H9 (cell line): ENCODE measurements at regions not wholly inside any gene's neighbourhood (a gene's known extent, or its start where the extent isn't known, plus 50 kb on each side); places are given as distances from the start of the nearest gene placed in this dataset.
A peak's percentile ranks its signal among the peaks of the same experiment; 100 is the strongest.

ENCODE experiments used
- DNase-seq: peaks from one replicate; pipeline ENCODE4 v3.0.0-alpha.2; 2017
- H2AFZ ChIP-seq: one replicate; pipeline ENCODE4 v1.6.1; 2013; ENCODE audit warnings: mild to moderate bottlenecking, low read length, control low read depth, moderate library complexity
- H2AK5ac ChIP-seq: 2 replicates; pipeline ENCODE4 v1.6.1; 2013; ENCODE audit warnings: low read length, control low read depth, mixed read lengths; ENCODE audit not compliant: insufficient read length
- H2BK120ac ChIP-seq: one replicate; pipeline ENCODE4 v1.6.1; 2013; ENCODE audit warnings: low read depth, mild to moderate bottlenecking, low read length, control low read depth, inconsistent platforms; ENCODE audit not compliant: poor library complexity, severe bottlenecking
- H2BK12ac ChIP-seq: 2 replicates; pipeline ENCODE4 v1.6.1; 2013; ENCODE audit warnings: low read length, control low read depth, mixed read lengths, low read depth; ENCODE audit not compliant: insufficient read length
- H2BK15ac ChIP-seq: 2 replicates; pipeline ENCODE4 v1.6.1; 2013; ENCODE audit warnings: low read depth, low read length, control low read depth
- H2BK20ac ChIP-seq: one replicate; pipeline ENCODE4 v1.6.1; 2013; ENCODE audit warnings: low read depth, mild to moderate bottlenecking, low read length, control low read depth, inconsistent platforms; ENCODE audit not compliant: poor library complexity, severe bottlenecking
- H2BK5ac ChIP-seq: 2 replicates; pipeline ENCODE4 v1.6.1; 2013; ENCODE audit warnings: low read length, control low read depth, mixed read lengths; ENCODE audit not compliant: insufficient read length
- H3K14ac ChIP-seq: 2 replicates; pipeline ENCODE4 v1.6.1; 2013; ENCODE audit warnings: low read length, control low read depth; ENCODE audit not compliant: insufficient read depth
- H3K18ac ChIP-seq: 2 replicates; pipeline ENCODE4 v1.6.1; 2013; ENCODE audit warnings: low read depth, mild to moderate bottlenecking, mixed read lengths, low read length, control low read depth; ENCODE audit not compliant: insufficient read length
- H3K23ac ChIP-seq: 2 replicates; pipeline ENCODE4 v1.6.1; 2013; ENCODE audit warnings: low read length, control low read depth, mixed read lengths, low read depth; ENCODE audit not compliant: insufficient read length
- H3K23me2 ChIP-seq: 2 replicates; pipeline ENCODE4 v1.6.1; 2013; ENCODE audit warnings: low read depth, mild to moderate bottlenecking, mixed read lengths, low read length, control low read depth; ENCODE audit not compliant: insufficient read length, poor library complexity, severe bottlenecking
- H3K27ac ChIP-seq: 2 replicates; pipeline ENCODE4 v1.5.1; 2013; ENCODE audit warnings: low read length, control low read depth, mixed read lengths, low read depth; ENCODE audit not compliant: insufficient read length
- H3K27me3 ChIP-seq: 2 replicates; pipeline ENCODE4 v1.6.1; 2013; ENCODE audit warnings: low read length, control low read depth, inconsistent platforms; ENCODE audit not compliant: insufficient read depth
- H3K4ac ChIP-seq: 2 replicates; pipeline ENCODE4 v1.6.1; 2013; ENCODE audit warnings: low read depth, mild to moderate bottlenecking, control low read depth, inconsistent platforms, low read length, moderate library complexity
- H3K4me1 ChIP-seq: 2 replicates; pipeline ENCODE4 v1.6.1; 2013; ENCODE audit warnings: low read length, control low read depth, inconsistent platforms; ENCODE audit not compliant: insufficient read depth
- H3K4me2 ChIP-seq: 2 replicates; pipeline ENCODE4 v1.6.1; 2013; ENCODE audit warnings: low read length, control low read depth, mixed read lengths; ENCODE audit not compliant: insufficient read length, insufficient read depth
- H3K56ac ChIP-seq: 2 replicates; pipeline ENCODE4 v1.6.1; 2013; ENCODE audit warnings: low read depth, mild to moderate bottlenecking, mixed read lengths, low read length, control low read depth; ENCODE audit not compliant: insufficient read length
- H3K79me1 ChIP-seq: 2 replicates; pipeline ENCODE4 v1.6.1; 2013; ENCODE audit warnings: low read depth, mild to moderate bottlenecking, moderate library complexity, low read length, control low read depth, inconsistent platforms; ENCODE audit not compliant: insufficient read depth, poor library complexity, severe bottlenecking
- H3K79me2 ChIP-seq: 2 replicates; pipeline ENCODE4 v1.6.1; 2013; ENCODE audit warnings: low read length, control low read depth, inconsistent platforms; ENCODE audit not compliant: insufficient read depth
- H3K9ac ChIP-seq: 2 replicates; pipeline ENCODE4 v1.6.1; 2013; ENCODE audit warnings: low read length, control low read depth, mixed read lengths; ENCODE audit not compliant: insufficient read length; ENCODE audit errors: extremely low read depth
- H3K9me3 ChIP-seq: one replicate; pipeline ENCODE4 v1.6.1; 2013; ENCODE audit warnings: low read depth, low read length, inconsistent platforms; ENCODE audit not compliant: control insufficient read depth
- H3T11ph ChIP-seq: one replicate; pipeline ENCODE4 v1.6.1; 2013; ENCODE audit warnings: mild to moderate bottlenecking, low read length, control low read depth, inconsistent platforms
- H4K20me1 ChIP-seq: one replicate; pipeline ENCODE4 v1.6.1; 2013; ENCODE audit not compliant: control insufficient read depth, insufficient read length, insufficient read depth
- H4K5ac ChIP-seq: 2 replicates; pipeline ENCODE4 v1.6.1; 2013; ENCODE audit warnings: low read depth, mild to moderate bottlenecking, mixed read lengths, low read length, control low read depth; ENCODE audit not compliant: insufficient read length
- H4K8ac ChIP-seq: replicated peaks from 2 replicates; pipeline ENCODE4 v1.6.1; 2013; ENCODE audit warnings: low read length, control low read depth, mixed read lengths, low read depth; ENCODE audit not compliant: insufficient read length
- H4K91ac ChIP-seq: 2 replicates; pipeline ENCODE4 v1.6.1; 2013; ENCODE audit warnings: low read depth, mild to moderate bottlenecking, moderate library complexity, mixed read lengths, low read length, control low read depth; ENCODE audit not compliant: insufficient read length
- H3K27ac Mint-ChIP-seq, 3 experiments: 2 replicates in 2 of 3; 3 replicates in 1 of 3; pipeline ENCODE4 v1.8.0; 2020 to 2021; ENCODE audit warnings: mixed read lengths in 3 of 3, mild to moderate bottlenecking in 1 of 3, moderate library complexity in 1 of 3
- H3K27me3 Mint-ChIP-seq: 2 replicates; pipeline ENCODE4 v1.8.0; 2021; ENCODE audit warnings: low read depth, mild to moderate bottlenecking, moderate library complexity, mixed read lengths
- H3K36me3 Mint-ChIP-seq, 3 experiments: 2 replicates in 2 of 3; 3 replicates in 1 of 3; pipeline ENCODE4 v1.8.0; 2020 to 2021; ENCODE audit warnings: low read depth in 3 of 3, mixed read lengths in 3 of 3; ENCODE audit not compliant: insufficient read depth in 1 of 3
- H3K4me1 Mint-ChIP-seq, 2 experiments: 2 replicates each; pipeline ENCODE4 v1.8.0; 2020; ENCODE audit warnings: mixed read lengths in 2 of 2
- H3K4me3 Mint-ChIP-seq, 2 experiments: 2 replicates in 1 of 2; 3 replicates in 1 of 2; pipeline ENCODE4 v1.8.0; 2020 to 2021; ENCODE audit warnings: mild to moderate bottlenecking in 2 of 2, mixed read lengths in 2 of 2, moderate library complexity in 1 of 2
- H3K9me3 Mint-ChIP-seq, 2 experiments: 2 replicates in 1 of 2; 3 replicates in 1 of 2; pipeline ENCODE4 v1.8.0; 2020; ENCODE audit warnings: mild to moderate bottlenecking in 2 of 2, mixed read lengths in 2 of 2, moderate library complexity in 1 of 2
- WGBS: extraction: QIAGEN DNeasy Blood & Tissue Kit; methylation state at CpG from one replicate; pipeline ENCODE4 v1.1.7; 2013; ENCODE audit warnings: missing lambda C conversion rate, low lambda C conversion rate, mixed read lengths; ENCODE audit not compliant: insufficient read length; ENCODE audit errors: extremely low coverage; 5-methylcytosine and 5-hydroxymethylcytosine counted together
- TF ChIP-seq, protein P1 (sequence below): fragments of 200-600 bp; sonication (generic); conservative IDR thresholded peaks from 3 replicates; pipeline ENCODE4 v1.8.0; 2021; ENCODE audit warnings: antibody characterized with exemption, mild to moderate bottlenecking

DNA sequence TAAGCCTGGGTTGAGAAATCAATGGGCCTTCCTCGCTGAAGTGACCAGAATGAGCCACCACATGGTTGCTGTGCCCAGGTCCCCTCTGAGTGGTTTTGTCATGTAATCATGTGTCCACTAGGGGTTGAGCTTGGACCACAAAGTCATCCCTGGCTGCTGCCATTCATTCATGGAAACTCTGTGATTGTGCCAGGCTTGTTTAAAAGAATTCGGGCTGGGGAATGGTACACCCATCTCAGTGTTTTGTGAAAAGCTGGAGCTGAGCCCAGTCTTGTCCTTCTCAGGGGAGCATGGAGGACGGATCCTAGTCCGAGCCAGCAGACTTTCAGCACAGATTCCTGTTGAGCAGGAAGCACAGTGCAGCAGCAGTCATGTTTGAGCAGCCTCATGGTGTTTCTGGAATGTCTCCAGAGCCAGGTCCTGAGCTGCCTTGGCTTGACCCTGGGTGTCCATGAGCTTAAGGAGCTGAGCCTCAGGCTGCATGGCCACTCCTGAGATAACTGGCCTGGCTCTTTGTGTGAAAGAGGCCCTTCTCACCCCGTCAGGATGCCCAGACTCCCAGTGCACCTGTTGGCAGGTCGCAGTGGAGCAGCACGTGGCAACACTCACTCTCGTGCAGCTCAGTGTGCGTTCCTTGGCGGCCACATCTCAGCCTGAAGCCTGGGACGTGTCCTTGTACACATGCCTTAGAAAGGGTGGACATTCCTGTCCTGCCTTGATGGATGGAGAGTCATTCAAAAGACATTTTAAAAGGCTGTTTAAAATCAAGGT, 260.3 kb upstream of the TPM1 start:
- Histone ChIP-seq H4K91ac (no peak overlapping the region), H4K20me1 (no peaks in the 10 kb centered on the region), H3K18ac (no peak overlapping the region), H4K8ac (no peak overlapping the region), H2BK120ac (no peak overlapping the region), H2BK12ac (no peak overlapping the region), H3K23me2 (no peaks in the 10 kb centered on the region), H3K27me3 (no peaks in the 10 kb centered on the region), H3T11ph (no peak overlapping the region), H2BK15ac (no peak overlapping the region), H3K9ac (no peak overlapping the region), H3K9me3 (no peaks in the 10 kb centered on the region), H2BK5ac (no peak overlapping the region), H3K4ac (no peak overlapping the region), H3K27ac (no peak overlapping the region), H3K23ac (no peak overlapping the region), H3K79me1 (no peaks in the 10 kb centered on the region), H2AFZ (no peak overlapping the region), H2BK20ac (no peak overlapping the region), H3K4me1 (no peaks in the 10 kb centered on the region), H3K56ac (no peak overlapping the region), H4K5ac (no peak overlapping the region), H3K14ac (no peak overlapping the region), H2AK5ac (no peak overlapping the region), H3K79me2 (no peaks in the 10 kb centered on the region), H3K4me2 (no peak overlapping the region)
- Mint-ChIP-seq H3K27ac (peak overlapping the region in 1 of 3 experiments; percentile 39; a peak in 1 of 7 replicates), H3K4me3 (no peak overlapping the region), H3K27me3 (no peaks in the 10 kb centered on the region), H3K4me1 (peaks cover 20 to 27% of the 10 kb centered on the region in 2 experiments), H3K36me3 (peaks cover 0 to 2% (median 0%) of the 10 kb centered on the region in 3 experiments; a peak in 1 of 7 replicates), H3K9me3 (no peaks in the 10 kb centered on the region)
- TF ChIP-seq, protein P1, sequence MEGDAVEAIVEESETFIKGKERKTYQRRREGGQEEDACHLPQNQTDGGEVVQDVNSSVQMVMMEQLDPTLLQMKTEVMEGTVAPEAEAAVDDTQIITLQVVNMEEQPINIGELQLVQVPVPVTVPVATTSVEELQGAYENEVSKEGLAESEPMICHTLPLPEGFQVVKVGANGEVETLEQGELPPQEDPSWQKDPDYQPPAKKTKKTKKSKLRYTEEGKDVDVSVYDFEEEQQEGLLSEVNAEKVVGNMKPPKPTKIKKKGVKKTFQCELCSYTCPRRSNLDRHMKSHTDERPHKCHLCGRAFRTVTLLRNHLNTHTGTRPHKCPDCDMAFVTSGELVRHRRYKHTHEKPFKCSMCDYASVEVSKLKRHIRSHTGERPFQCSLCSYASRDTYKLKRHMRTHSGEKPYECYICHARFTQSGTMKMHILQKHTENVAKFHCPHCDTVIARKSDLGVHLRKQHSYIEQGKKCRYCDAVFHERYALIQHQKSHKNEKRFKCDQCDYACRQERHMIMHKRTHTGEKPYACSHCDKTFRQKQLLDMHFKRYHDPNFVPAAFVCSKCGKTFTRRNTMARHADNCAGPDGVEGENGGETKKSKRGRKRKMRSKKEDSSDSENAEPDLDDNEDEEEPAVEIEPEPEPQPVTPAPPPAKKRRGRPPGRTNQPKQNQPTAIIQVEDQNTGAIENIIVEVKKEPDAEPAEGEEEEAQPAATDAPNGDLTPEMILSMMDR, result peak; percentile 74
- WGBS, result no CpG with 5 or more reads among the region's 11 CpGs
- DNase-seq, result peak; percentile 62
